HG02642 (cell line): ENCODE measurements at regions not wholly inside any gene's neighbourhood (a gene's known extent, or its start where the extent isn't known, plus 50 kb on each side); places are given as distances from the start of the nearest gene placed in this dataset.
"Not testable (repeated sequence)": the region's sequence is repeated elsewhere in the genome, so short reads cannot be mapped to it uniquely, and the experiment has no call there.

ENCODE experiments used
- ATAC-seq: cut with Tn5 transposase; IDR thresholded peaks from one replicate; pipeline ENCODE4 v1.9.1; 2021; ENCODE audit warnings: mild to moderate bottlenecking; ENCODE audit not compliant: unreplicated experiment, poor library complexity

GRCh38 chr6:169976301-169977081, 225.1 kb downstream of the ERMARD start:
- no peak for ATAC-seq

- no peak for ATAC-seq
Measured at GRCh38 chr6:169975701-169976100, 224.3 kb downstream of the ERMARD start.

- no peak for ATAC-seq
Measured at GRCh38 chr6:169975286-169975685, 223.9 kb downstream of the ERMARD start.

GRCh38 chr6:169974663-169975062, 223.2 kb downstream of the ERMARD start:
- ATAC-seq = no peak

- ATAC-seq = not testable (repeated sequence)
Measured at GRCh38 chr6:169973588-169974467, 222.4 kb downstream of the ERMARD start.

GRCh38 chr6:169972736-169973135, 221.3 kb downstream of the ERMARD start:
- no peak for ATAC-seq

- ATAC-seq = no peak
Measured at GRCh38 chr6:169972101-169972651, 220.8 kb downstream of the ERMARD start.

- no peak for ATAC-seq
Measured at GRCh38 chr6:169971081-169971861, 219.8 kb downstream of the ERMARD start.

- ATAC-seq = no peak
Measured at GRCh38 chr6:169970306-169970988, 219.0 kb downstream of the ERMARD start.

GRCh38 chr6:169969372-169970099, 218.1 kb downstream of the ERMARD start:
- ATAC-seq = no peak

- ATAC-seq = no peak
Measured at GRCh38 chr6:169968541-169969270, 217.3 kb downstream of the ERMARD start.

- ATAC-seq = no peak
Measured at GRCh38 chr6:169967687-169968086, 216.3 kb downstream of the ERMARD start.

- ATAC-seq = no peak
Measured at GRCh38 chr6:169966312-169967181, 215.1 kb downstream of the ERMARD start.

- ATAC-seq = no peak
Measured at GRCh38 chr6:169965657-169966311, 214.4 kb downstream of the ERMARD start.

GRCh38 chr6:169965239-169965638, 213.8 kb downstream of the ERMARD start:
- no peak for ATAC-seq

GRCh38 chr6:169964486-169965180, 213.2 kb downstream of the ERMARD start:
- no peak for ATAC-seq
